Activated T-helper 17 cell treated with anti-CD3 and anti-CD28 coated beads, Interleukin-2, amount 50 U/mL, for 72 hours (primary cell): ENCODE measurements at regions not wholly inside any gene's neighbourhood (a gene's known extent, or its start where the extent isn't known, plus 50 kb on each side); places are given as distances from the start of the nearest gene placed in this dataset.

Source experiments
- ATAC-seq: fragments of 150-1000 bp; cut with Tn5 transposase; replicated peaks from 2 replicates; pipeline ENCODE4 v1.10.0; 2021; ENCODE audit warnings: mild to moderate bottlenecking, moderate library complexity
- H3K27ac Mint-ChIP-seq: one replicate; pipeline ENCODE4 v1.8.0; 2022; ENCODE audit warnings: mixed read lengths
- H3K27me3 Mint-ChIP-seq: one replicate; pipeline ENCODE4 v1.8.0; 2022; ENCODE audit warnings: mixed read lengths
- H3K36me3 Mint-ChIP-seq: one replicate; pipeline ENCODE4 v1.8.0; 2022; ENCODE audit warnings: low read depth, mild to moderate bottlenecking, mixed read lengths
- H3K4me1 Mint-ChIP-seq: one replicate; pipeline ENCODE4 v1.8.0; 2022; ENCODE audit warnings: mixed read lengths
- H3K4me3 Mint-ChIP-seq: one replicate; pipeline ENCODE4 v1.8.0; 2022; ENCODE audit warnings: mild to moderate bottlenecking, mixed read lengths
- H3K9me3 Mint-ChIP-seq: one replicate; pipeline ENCODE4 v1.8.0; 2022; ENCODE audit warnings: mixed read lengths

GRCh38 chr9:116027096-116027495 is 126.5 kb upstream of the PAPPA start:
- Mint-ChIP-seq H3K36me3 (no peaks in the 10 kb centered on the region), H3K27me3 (no peaks in the 10 kb centered on the region), H3K27ac (no peak overlapping the region), H3K4me3 (no peak overlapping the region), H3K4me1 (no peaks in the 10 kb centered on the region), H3K9me3 (peaks cover 11% of the 10 kb centered on the region)
- no peak for ATAC-seq

DNA sequence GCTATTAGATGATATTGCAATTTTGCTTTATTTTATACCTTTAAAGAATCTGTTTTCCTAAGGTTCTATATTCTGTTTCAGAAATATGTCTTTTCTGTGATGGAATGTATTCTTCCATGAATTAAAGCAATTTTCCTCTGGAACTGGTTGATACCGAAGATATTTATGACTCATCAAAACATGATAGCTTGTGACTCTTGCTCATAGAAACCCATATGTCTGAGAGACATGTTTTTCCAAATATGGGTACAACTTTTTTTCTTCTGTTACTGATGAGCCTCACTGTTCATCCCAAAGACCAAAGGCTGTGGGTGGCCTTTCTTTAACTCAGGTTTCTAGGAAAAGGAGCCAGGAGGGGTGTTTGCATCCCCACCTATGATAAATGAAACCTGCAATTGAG is 126.1 kb upstream of the PAPPA start:
- no peaks in the 10 kb centered on the region for H3K4me1 Mint-ChIP-seq
- H3K36me3 Mint-ChIP-seq = no peaks in the 10 kb centered on the region
- ATAC-seq = no peak
- no peak overlapping the region for H3K4me3 Mint-ChIP-seq
- peaks cover 11% of the 10 kb centered on the region for H3K9me3 Mint-ChIP-seq
- no peaks in the 10 kb centered on the region for H3K27me3 Mint-ChIP-seq
- H3K27ac Mint-ChIP-seq = no peak overlapping the region

DNA sequence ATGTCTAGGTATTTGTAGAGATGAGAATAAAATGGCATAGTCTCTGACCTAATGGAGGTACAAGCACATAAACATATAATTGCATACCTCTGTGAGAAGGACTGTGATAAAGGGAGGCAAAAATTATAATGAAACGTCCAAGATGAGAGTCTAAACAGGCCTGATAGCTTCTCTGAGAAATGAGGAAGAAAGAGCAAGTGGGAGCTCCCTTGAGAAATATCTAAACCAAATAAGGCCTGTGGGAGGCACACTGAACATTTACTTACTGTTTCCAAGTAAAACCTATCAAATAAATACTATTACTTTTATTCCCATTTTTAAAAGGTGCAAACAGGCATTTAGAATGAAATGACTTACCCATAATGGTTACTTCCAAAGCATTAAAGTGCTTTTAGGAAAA is 125.6 kb upstream of the PAPPA start:
- no peaks in the 10 kb centered on the region for H3K36me3 Mint-ChIP-seq
- no peak overlapping the region for H3K27ac Mint-ChIP-seq
- peaks cover 11% of the 10 kb centered on the region for H3K9me3 Mint-ChIP-seq
- no peak for ATAC-seq
- H3K27me3 Mint-ChIP-seq = no peaks in the 10 kb centered on the region
- no peak overlapping the region for H3K4me3 Mint-ChIP-seq
- no peaks in the 10 kb centered on the region for H3K4me1 Mint-ChIP-seq

- Mint-ChIP-seq H3K4me3 (no peak overlapping the region), H3K4me1 (no peaks in the 10 kb centered on the region), H3K9me3 (peaks cover 23% of the 10 kb centered on the region), H3K36me3 (no peaks in the 10 kb centered on the region), H3K27me3 (no peaks in the 10 kb centered on the region), H3K27ac (no peak overlapping the region)
- ATAC-seq = no peak
These were observed 123.1 kb upstream of the PAPPA start for GRCh38 chr9:116030517-116030916.

- no peaks in the 10 kb centered on the region for H3K4me1 Mint-ChIP-seq
- no peaks in the 10 kb centered on the region for H3K36me3 Mint-ChIP-seq
- no peak overlapping the region for H3K4me3 Mint-ChIP-seq
- H3K27me3 Mint-ChIP-seq = no peaks in the 10 kb centered on the region
- H3K27ac Mint-ChIP-seq = no peak overlapping the region
- H3K9me3 Mint-ChIP-seq = peaks cover 23% of the 10 kb centered on the region
- ATAC-seq = no peak
These were observed 120.7 kb upstream of the PAPPA start for GRCh38 chr9:116032683-116033440.

DNA sequence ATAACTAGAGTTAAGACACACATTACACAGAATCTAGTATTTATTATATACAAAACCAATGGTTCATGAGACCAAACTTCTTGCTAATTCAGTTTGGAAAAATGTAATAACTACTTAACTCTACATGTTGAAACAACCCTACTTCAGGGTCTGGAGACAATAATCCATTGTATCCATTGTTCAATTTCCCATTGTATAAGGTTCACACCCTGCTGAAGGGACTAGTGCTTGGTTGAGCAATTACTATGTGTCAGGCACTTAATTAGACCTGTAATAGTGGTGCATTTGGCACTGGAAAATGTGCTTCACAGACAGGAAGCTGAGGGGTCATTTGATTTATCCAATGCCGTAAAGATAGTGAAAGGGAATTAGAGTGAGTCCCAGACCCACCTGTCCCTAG is 114.3 kb upstream of the PAPPA start:
- no peak overlapping the region for H3K4me3 Mint-ChIP-seq
- no peak overlapping the region for H3K27ac Mint-ChIP-seq
- no peaks in the 10 kb centered on the region for H3K36me3 Mint-ChIP-seq
- ATAC-seq = no peak
- H3K27me3 Mint-ChIP-seq = no peaks in the 10 kb centered on the region
- H3K4me1 Mint-ChIP-seq = no peaks in the 10 kb centered on the region
- H3K9me3 Mint-ChIP-seq = peaks cover 4% of the 10 kb centered on the region

DNA sequence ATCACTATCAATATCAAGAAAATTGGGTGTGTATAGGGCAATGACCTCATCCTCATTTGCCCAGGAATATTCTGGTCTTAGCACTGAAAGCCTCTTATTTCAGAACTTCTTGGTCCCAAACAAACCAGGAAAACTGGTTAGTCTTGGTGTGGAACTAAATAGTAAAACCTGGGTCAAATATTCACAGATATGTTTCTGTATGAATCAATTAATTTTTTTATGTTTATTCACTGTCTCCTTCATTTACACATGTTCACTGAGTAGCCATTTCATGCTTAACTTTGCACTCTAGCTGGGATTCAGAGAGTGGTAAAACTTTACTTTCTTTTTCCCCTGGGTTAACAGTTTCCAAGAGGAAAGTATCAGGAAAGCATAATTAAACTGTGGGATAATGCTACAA is 113.7 kb upstream of the PAPPA start:
- H3K36me3 Mint-ChIP-seq = no peaks in the 10 kb centered on the region
- peaks cover 4% of the 10 kb centered on the region for H3K9me3 Mint-ChIP-seq
- H3K4me3 Mint-ChIP-seq = no peak overlapping the region
- H3K27me3 Mint-ChIP-seq = no peaks in the 10 kb centered on the region
- ATAC-seq = no peak
- no peak overlapping the region for H3K27ac Mint-ChIP-seq
- no peaks in the 10 kb centered on the region for H3K4me1 Mint-ChIP-seq

- Mint-ChIP-seq H3K4me1 (no peaks in the 10 kb centered on the region), H3K4me3 (no peak overlapping the region), H3K27me3 (no peaks in the 10 kb centered on the region), H3K9me3 (no peaks in the 10 kb centered on the region), H3K27ac (no peak overlapping the region), H3K36me3 (no peaks in the 10 kb centered on the region)
- ATAC-seq = no peak
These were observed 111.3 kb upstream of the PAPPA start for GRCh38 chr9:116042321-116042720.

- no peak for ATAC-seq
- Mint-ChIP-seq H3K36me3 (no peaks in the 10 kb centered on the region), H3K27ac (no peak overlapping the region), H3K9me3 (no peaks in the 10 kb centered on the region), H3K4me3 (no peak overlapping the region), H3K4me1 (no peaks in the 10 kb centered on the region), H3K27me3 (no peaks in the 10 kb centered on the region)
These were observed 108.5 kb upstream of the PAPPA start for GRCh38 chr9:116045083-116045482.

DNA sequence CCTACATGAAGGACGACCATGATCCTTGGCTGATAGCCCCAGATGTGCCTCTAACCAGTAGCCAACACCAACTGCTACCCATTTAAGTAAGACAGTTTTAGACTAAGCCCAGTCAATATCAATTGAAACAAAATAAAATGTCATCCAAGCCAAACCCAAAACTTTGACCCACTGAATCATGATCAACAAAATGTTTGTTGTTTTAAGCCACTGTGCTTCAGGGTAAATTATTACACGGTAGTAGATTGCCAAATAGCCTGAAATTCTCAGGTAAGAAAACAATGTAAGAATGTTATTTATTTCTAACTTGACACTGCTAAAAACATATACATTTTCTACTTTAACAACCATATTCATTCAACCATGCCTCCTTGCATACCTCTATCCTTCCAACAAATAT is 105.5 kb upstream of the PAPPA start:
- Mint-ChIP-seq H3K9me3 (no peaks in the 10 kb centered on the region), H3K4me3 (no peak overlapping the region)
- ATAC-seq = no peak

DNA sequence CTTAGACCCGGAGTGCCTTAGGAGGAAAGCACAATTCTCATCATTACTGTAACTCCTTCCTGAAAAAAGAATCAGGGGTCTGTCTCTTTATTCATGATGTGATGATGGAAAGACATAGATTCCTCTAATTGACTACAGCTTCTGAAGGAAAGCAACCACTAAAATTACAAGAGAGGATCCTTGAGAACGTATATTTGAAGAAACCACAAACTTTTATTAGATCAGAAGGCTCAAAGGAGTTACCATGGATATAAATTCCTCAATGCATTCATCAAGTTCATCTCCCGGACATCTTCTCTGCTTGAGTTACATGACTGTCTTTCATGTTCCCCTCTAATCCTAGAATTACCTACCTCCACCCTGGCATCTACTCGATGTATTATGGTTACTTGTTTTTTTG is 104.1 kb upstream of the PAPPA start:
- Mint-ChIP-seq H3K4me1 (no peaks in the 10 kb centered on the region), H3K27me3 (no peaks in the 10 kb centered on the region), H3K4me3 (no peak overlapping the region), H3K9me3 (no peaks in the 10 kb centered on the region), H3K36me3 (no peaks in the 10 kb centered on the region), H3K27ac (no peak overlapping the region)
- ATAC-seq = no peak

More for the DNA sequence above, 105.5 kb upstream of the PAPPA start:
- Mint-ChIP-seq H3K27me3 (no peaks in the 10 kb centered on the region), H3K27ac (no peak overlapping the region), H3K36me3 (no peaks in the 10 kb centered on the region), H3K4me1 (no peaks in the 10 kb centered on the region)

- no peak overlapping the region for H3K4me3 Mint-ChIP-seq
- no peaks in the 10 kb centered on the region for H3K9me3 Mint-ChIP-seq
- H3K27ac Mint-ChIP-seq = no peak overlapping the region
- no peaks in the 10 kb centered on the region for H3K36me3 Mint-ChIP-seq
- no peaks in the 10 kb centered on the region for H3K27me3 Mint-ChIP-seq
- H3K4me1 Mint-ChIP-seq = no peaks in the 10 kb centered on the region
- no peak for ATAC-seq
These were observed 102.1 kb upstream of the PAPPA start for GRCh38 chr9:116051528-116051927.

GRCh38 chr9:116055536-116055935 is 98.1 kb upstream of the PAPPA start:
- no peaks in the 10 kb centered on the region for H3K4me1 Mint-ChIP-seq
- H3K27ac Mint-ChIP-seq = no peak overlapping the region
- ATAC-seq = no peak
- no peaks in the 10 kb centered on the region for H3K27me3 Mint-ChIP-seq
- H3K4me3 Mint-ChIP-seq = no peak overlapping the region
- H3K9me3 Mint-ChIP-seq = peaks cover under 1% of the 10 kb centered on the region
- H3K36me3 Mint-ChIP-seq = no peaks in the 10 kb centered on the region

DNA sequence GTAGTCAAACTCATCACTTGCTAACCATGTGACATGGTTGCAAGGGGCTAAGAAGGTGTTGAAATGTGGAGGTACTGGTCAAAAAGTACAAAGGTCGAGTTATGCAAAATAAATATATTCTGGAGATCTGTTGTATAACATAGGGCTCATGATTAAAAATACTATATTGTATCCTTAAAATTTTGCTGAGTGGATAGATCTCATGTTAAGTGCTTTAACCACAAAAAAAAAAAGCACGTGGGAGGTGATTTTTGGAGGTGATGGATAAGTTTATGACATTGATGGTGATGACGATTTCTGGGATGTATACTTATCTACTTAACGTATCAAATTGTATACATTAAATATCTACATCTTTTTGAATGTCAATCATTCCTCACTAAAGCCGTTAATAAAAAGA is 96.2 kb upstream of the PAPPA start:
- no peak for ATAC-seq
- Mint-ChIP-seq H3K27me3 (no peaks in the 10 kb centered on the region), H3K4me3 (no peak overlapping the region)

GRCh38 chr9:116058421-116058820 is 95.2 kb upstream of the PAPPA start:
- H3K4me3 Mint-ChIP-seq = no peak overlapping the region
- H3K4me1 Mint-ChIP-seq = no peaks in the 10 kb centered on the region
- ATAC-seq = no peak
- no peaks in the 10 kb centered on the region for H3K36me3 Mint-ChIP-seq
- H3K27me3 Mint-ChIP-seq = no peaks in the 10 kb centered on the region
- H3K27ac Mint-ChIP-seq = no peak overlapping the region
- peaks cover 9% of the 10 kb centered on the region for H3K9me3 Mint-ChIP-seq

More for the DNA sequence above, 96.2 kb upstream of the PAPPA start:
- H3K9me3 Mint-ChIP-seq = peaks cover 9% of the 10 kb centered on the region
- H3K4me1 Mint-ChIP-seq = no peaks in the 10 kb centered on the region
- H3K36me3 Mint-ChIP-seq = no peaks in the 10 kb centered on the region
- H3K27ac Mint-ChIP-seq = no peak overlapping the region

- no peak for ATAC-seq
These were observed 94.1 kb upstream of the PAPPA start for GRCh38 chr9:116059466-116059865.

More at GRCh38 chr9:116059466-116059865, 94.1 kb upstream of the PAPPA start:
- Mint-ChIP-seq H3K4me3 (no peak overlapping the region), H3K9me3 (peaks cover 9% of the 10 kb centered on the region), H3K4me1 (no peaks in the 10 kb centered on the region), H3K27ac (no peak overlapping the region), H3K27me3 (no peaks in the 10 kb centered on the region), H3K36me3 (no peaks in the 10 kb centered on the region)
